BLaER1 treated with 17β-estradiol and CSF1 and Interleukin-3, amounts not matched to agents 10 nM and 100 nM (cell line): ENCODE measurements at regions not wholly inside any gene's neighbourhood (a gene's known extent, or its start where the extent isn't known, plus 50 kb on each side); places are given as distances from the start of the nearest gene placed in this dataset.

Experiments used
- H3K27ac ChIP-seq, 11 experiments: shearing (Covaris generic); formaldehyde crosslinking; 2 replicates each; pipeline ENCODE4 v1.8.1; 2022
- H3K27me3 ChIP-seq, 11 experiments: shearing (Covaris generic); formaldehyde crosslinking; 2 replicates each; pipeline ENCODE4 v1.8.1; 2022
- H3K36me3 ChIP-seq, 11 experiments: shearing (Covaris generic); formaldehyde crosslinking; 2 replicates each; pipeline ENCODE4 v1.8.1; 2022
- H3K4me1 ChIP-seq, 10 experiments: shearing (Covaris generic); formaldehyde crosslinking; 2 replicates each; pipeline ENCODE4 v1.8.1; 2022
- H3K4me2 ChIP-seq, 11 experiments: shearing (Covaris generic); formaldehyde crosslinking; 2 replicates each; pipeline ENCODE4 v1.8.1; 2022
- H3K4me3 ChIP-seq, 10 experiments: shearing (Covaris generic); formaldehyde crosslinking; 2 replicates each; pipeline ENCODE4 v1.8.1; 2022
- H3K9ac ChIP-seq, 11 experiments: shearing (Covaris generic); formaldehyde crosslinking; 2 replicates each; pipeline ENCODE4 v1.8.1; 2022
- H3K9me3 ChIP-seq, 11 experiments: shearing (Covaris generic); formaldehyde crosslinking; replicated peaks in 1 of 11; 2 replicates each; pipeline ENCODE4 v1.8.1; 2022
- H4K20me1 ChIP-seq, 11 experiments: shearing (Covaris generic); formaldehyde crosslinking; 2 replicates each; pipeline ENCODE4 v1.8.1; 2022
- Cebpa-rat ChIP-seq, 11 experiments: shearing (Covaris generic); IDR thresholded peaks; 2 replicates each; pipeline ENCODE4 v1.8.1; 2022

DNA sequence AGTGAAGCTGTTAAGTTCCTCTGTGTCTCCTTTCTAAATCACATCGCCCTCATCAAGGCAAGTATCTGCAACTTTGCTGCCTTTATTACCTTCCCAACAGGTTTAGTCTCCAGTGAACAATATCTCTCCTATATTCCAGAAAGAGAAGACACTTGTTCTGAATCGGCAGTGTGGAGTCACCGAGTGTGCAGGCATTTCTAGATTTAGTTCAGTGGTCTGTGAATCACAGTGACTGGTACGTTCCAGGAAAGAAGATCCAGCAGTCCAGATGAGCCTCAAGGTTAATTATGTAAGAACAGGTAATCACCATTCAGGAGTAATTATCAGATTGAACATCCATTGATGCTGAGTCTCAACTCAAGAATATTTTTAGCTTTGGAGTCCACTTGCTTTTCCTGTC, 497.0 kb downstream of the FOXO1 start:
- H3K4me2 ChIP-seq, result no peak overlapping the region
- TF ChIP-seq Cebpa-rat (IDR thresholded peaks at IDR 0.05), result no peak
- peaks cover 4 to 13% (median 6%) of the 10 kb centered on the region in 10 experiments; a peak in 10 of 20 replicates for H3K4me1 ChIP-seq
- H3K27ac ChIP-seq, result no peak overlapping the region
- no peak overlapping the region for H3K9ac ChIP-seq
- H3K9me3 ChIP-seq, result no peaks in the 10 kb centered on the region
- H3K4me3 ChIP-seq, result no peak overlapping the region
- no peaks in the 10 kb centered on the region for H3K36me3 ChIP-seq
- no peaks in the 10 kb centered on the region for H4K20me1 ChIP-seq
- H3K27me3 ChIP-seq, result no peaks in the 10 kb centered on the region

- H3K4me3 ChIP-seq, result no peak overlapping the region
- no peak for TF ChIP-seq Cebpa-rat (IDR thresholded peaks at IDR 0.05)
- H3K9ac ChIP-seq, result no peak overlapping the region
- H3K4me2 ChIP-seq, result no peak overlapping the region
- no peaks in the 10 kb centered on the region for H4K20me1 ChIP-seq
- H3K27ac ChIP-seq, result no peak overlapping the region
- no peaks in the 10 kb centered on the region for H3K9me3 ChIP-seq
- H3K27me3 ChIP-seq, result no peaks in the 10 kb centered on the region
- H3K4me1 ChIP-seq, result peaks cover 1 to 6% (median 3%) of the 10 kb centered on the region in 10 experiments; a peak in 10 of 20 replicates
- H3K36me3 ChIP-seq, result no peaks in the 10 kb centered on the region
Observed at GRCh38 chr13:40170091-40170490, 496.4 kb downstream of the FOXO1 start.

DNA sequence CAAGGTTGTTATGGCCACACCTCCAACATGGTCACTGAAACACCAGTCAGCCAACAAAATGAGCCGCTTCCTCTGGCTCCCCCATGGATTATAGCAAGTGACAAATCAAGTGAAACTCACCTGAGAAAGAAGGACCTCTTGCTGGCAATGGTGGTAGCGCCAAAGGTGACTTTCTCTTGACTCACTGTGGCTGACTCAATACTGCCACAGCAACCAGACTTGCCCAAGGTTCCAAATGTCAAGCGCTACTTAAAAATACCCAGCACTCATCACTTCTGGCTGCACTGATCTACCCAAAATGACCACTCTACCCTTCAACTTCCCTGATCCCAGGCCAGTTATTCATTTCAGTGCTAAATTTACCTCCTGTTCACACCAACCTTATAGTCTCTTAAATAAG, 495.5 kb downstream of the FOXO1 start:
- no peaks in the 10 kb centered on the region for H3K36me3 ChIP-seq
- no peak overlapping the region for H3K4me3 ChIP-seq
- TF ChIP-seq Cebpa-rat (IDR thresholded peaks at IDR 0.05), result no peak

GRCh38 chr13:40171566-40171965, 494.9 kb downstream of the FOXO1 start:
- H3K4me2 ChIP-seq, result no peak overlapping the region
- H3K27ac ChIP-seq, result no peak overlapping the region
- 0 out of 22 replicates have a peak, but pooled peaks cover 0 to 3% (median 0%) of the 10 kb centered on the region in 11 experiments for H3K9me3 ChIP-seq
- H3K27me3 ChIP-seq, result no peaks in the 10 kb centered on the region
- H4K20me1 ChIP-seq, result no peaks in the 10 kb centered on the region
- H3K9ac ChIP-seq, result no peak overlapping the region
- no peaks in the 10 kb centered on the region for H3K36me3 ChIP-seq
- TF ChIP-seq Cebpa-rat (IDR thresholded peaks at IDR 0.05), result no peak
- no peak overlapping the region for H3K4me3 ChIP-seq
- H3K4me1 ChIP-seq, result no peaks in the 10 kb centered on the region

More for the DNA sequence above, 495.5 kb downstream of the FOXO1 start:
- H3K4me2 ChIP-seq, result no peak overlapping the region
- no peak overlapping the region for H3K27ac ChIP-seq
- H3K9me3 ChIP-seq, result no peaks in the 10 kb centered on the region
- no peaks in the 10 kb centered on the region for H3K27me3 ChIP-seq
- H3K4me1 ChIP-seq, result no peaks in the 10 kb centered on the region
- H4K20me1 ChIP-seq, result no peaks in the 10 kb centered on the region
- H3K9ac ChIP-seq, result no peak overlapping the region

DNA sequence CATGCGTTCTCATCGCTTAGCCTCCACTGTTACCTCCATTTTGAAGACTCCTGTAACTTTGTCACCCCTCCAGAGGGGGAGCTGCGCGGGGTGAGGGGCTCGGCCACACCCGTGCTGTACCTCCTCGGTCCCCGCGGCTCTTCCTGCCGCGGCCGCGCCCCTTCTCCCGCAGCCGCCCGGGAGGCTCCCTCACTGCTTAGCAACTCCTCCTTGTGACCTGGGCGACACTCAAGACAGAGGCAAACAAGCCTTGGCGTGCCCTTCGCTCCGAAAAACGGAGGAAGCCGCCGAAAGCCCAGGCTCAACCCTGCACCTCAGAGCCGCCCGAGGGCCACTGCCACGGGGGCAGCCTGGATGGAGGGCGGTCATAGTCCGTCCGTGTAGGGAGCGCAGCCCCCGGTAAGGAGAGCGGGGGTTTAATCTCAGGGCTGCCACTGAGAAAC, 494.3 kb downstream of the FOXO1 start:
- no peaks in the 10 kb centered on the region for H4K20me1 ChIP-seq
- H3K36me3 ChIP-seq, result no peaks in the 10 kb centered on the region
- 0 out of 22 replicates have a peak, but pooled peaks cover 0 to 3% (median 0%) of the 10 kb centered on the region in 11 experiments for H3K9me3 ChIP-seq
- H3K4me2 ChIP-seq, result no peak overlapping the region
- no peaks in the 10 kb centered on the region for H3K4me1 ChIP-seq
- H3K4me3 ChIP-seq, result no peak overlapping the region
- no peak overlapping the region for H3K27ac ChIP-seq
- H3K9ac ChIP-seq, result no peak overlapping the region
- H3K27me3 ChIP-seq, result no peaks in the 10 kb centered on the region
- TF ChIP-seq Cebpa-rat (IDR thresholded peaks at IDR 0.05), result no peak

DNA sequence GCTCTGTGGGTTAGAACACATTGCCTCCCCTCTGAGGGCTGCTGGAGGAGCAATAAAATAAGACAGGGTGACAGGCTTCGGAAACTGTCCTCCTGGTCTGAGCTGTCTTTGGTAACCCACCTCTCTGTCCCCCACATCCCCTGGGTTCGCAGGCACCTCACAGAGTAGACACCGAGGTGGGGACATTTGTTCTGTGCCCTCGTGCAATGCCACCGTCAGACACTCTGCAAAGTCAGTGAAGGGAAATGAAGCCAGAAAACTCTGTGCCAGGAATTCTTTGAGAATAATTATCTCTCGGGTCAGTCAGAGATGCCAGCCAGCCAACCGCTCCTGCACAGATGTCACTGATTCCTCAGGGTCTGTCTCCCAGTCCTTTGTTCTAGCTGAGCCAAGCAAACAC, 493.6 kb downstream of the FOXO1 start:
- Histone ChIP-seq H3K27me3 (no peaks in the 10 kb centered on the region), H3K4me1 (no peaks in the 10 kb centered on the region), H4K20me1 (no peaks in the 10 kb centered on the region), H3K27ac (no peak overlapping the region), H3K4me3 (no peak overlapping the region), H3K9ac (no peak overlapping the region), H3K9me3 (0 out of 22 replicates have a peak, but pooled peaks cover 0 to 3% (median 0%) of the 10 kb centered on the region in 11 experiments), H3K4me2 (no peak overlapping the region), H3K36me3 (no peaks in the 10 kb centered on the region)
- no peak for TF ChIP-seq Cebpa-rat (IDR thresholded peaks at IDR 0.05)

GRCh38 chr13:40175639-40176038, 490.8 kb downstream of the FOXO1 start:
- H3K27ac ChIP-seq, result no peak overlapping the region
- no peak overlapping the region for H3K4me3 ChIP-seq
- 0 out of 22 replicates have a peak, but pooled peaks cover 0 to 3% (median 0%) of the 10 kb centered on the region in 11 experiments for H3K9me3 ChIP-seq
- H3K36me3 ChIP-seq, result no peaks in the 10 kb centered on the region
- no peaks in the 10 kb centered on the region for H4K20me1 ChIP-seq
- H3K4me1 ChIP-seq, result peaks cover 0 to 4% (median 0%) of the 10 kb centered on the region in 10 experiments; a peak in 1 of 20 replicates
- no peaks in the 10 kb centered on the region for H3K27me3 ChIP-seq
- TF ChIP-seq Cebpa-rat (IDR thresholded peaks at IDR 0.05), result no peak
- no peak overlapping the region for H3K9ac ChIP-seq
- no peak overlapping the region for H3K4me2 ChIP-seq

DNA sequence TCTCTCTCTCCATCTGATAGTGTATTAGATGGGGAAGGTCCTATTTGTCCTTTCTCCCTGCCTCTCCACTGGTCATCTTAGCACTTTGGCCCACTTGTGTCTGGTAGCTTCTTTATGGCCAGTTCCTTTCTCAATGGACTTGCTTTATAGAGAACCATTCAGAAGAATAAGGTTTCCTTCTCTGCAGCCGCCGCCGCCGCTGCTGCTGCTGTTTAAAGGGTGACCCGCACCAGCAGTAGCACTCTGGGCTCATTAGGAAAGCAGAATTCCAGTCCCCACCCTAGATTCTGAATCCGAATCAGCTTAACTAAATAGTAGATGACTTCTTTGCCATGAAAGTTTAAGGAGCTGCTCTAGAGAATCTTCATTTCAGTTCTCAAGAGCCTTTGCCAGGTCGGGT, 490.2 kb downstream of the FOXO1 start:
- Histone ChIP-seq H3K27me3 (no peaks in the 10 kb centered on the region), H3K27ac (no peak overlapping the region), H3K9me3 (0 out of 22 replicates have a peak, but pooled peaks cover 0 to 3% (median 0%) of the 10 kb centered on the region in 11 experiments)

DNA sequence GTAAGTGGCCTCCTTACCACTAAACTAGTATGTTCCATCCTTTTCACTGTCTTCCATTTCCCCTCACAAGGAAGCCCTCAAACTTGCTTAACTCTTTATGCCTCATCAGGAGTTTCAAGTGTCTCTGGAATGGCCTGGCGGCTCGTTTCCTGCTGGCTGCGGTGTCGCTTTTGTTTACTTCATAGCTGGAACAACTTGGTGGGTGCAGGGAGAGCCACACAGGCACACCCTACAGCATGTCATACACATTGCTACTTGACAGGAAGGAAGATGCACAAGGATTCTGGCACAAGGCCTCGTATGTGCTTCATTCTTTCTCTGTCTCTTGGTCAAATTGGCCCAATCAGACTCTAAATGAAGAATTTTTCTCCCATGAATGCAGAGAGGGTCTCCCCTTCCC, 488.3 kb downstream of the FOXO1 start:
- Histone ChIP-seq H3K9me3 (0 out of 22 replicates have a peak, but pooled peaks cover 0 to 3% (median 0%) of the 10 kb centered on the region in 11 experiments), H3K4me2 (no peak overlapping the region), H3K9ac (no peak overlapping the region), H3K27ac (no peak overlapping the region), H3K4me3 (no peak overlapping the region), H3K4me1 (peaks cover 0 to 4% (median 0%) of the 10 kb centered on the region in 10 experiments; a peak in 1 of 20 replicates), H4K20me1 (no peaks in the 10 kb centered on the region), H3K27me3 (no peaks in the 10 kb centered on the region), H3K36me3 (no peaks in the 10 kb centered on the region)
- TF ChIP-seq Cebpa-rat (IDR thresholded peaks at IDR 0.05), result no peak

More for the DNA sequence above, 490.2 kb downstream of the FOXO1 start:
- Histone ChIP-seq H3K4me2 (no peak overlapping the region), H3K4me3 (no peak overlapping the region), H3K36me3 (no peaks in the 10 kb centered on the region), H4K20me1 (no peaks in the 10 kb centered on the region), H3K9ac (no peak overlapping the region), H3K4me1 (peaks cover 0 to 4% (median 0%) of the 10 kb centered on the region in 10 experiments; a peak in 1 of 20 replicates)
- TF ChIP-seq Cebpa-rat (IDR thresholded peaks at IDR 0.05), result no peak
